ENCODE measurements at regions not wholly inside any gene's neighbourhood (a gene's known extent, or its start where the extent isn't known, plus 50 kb on each side); places are given as distances from the start of the nearest gene placed in this dataset.

DNA sequence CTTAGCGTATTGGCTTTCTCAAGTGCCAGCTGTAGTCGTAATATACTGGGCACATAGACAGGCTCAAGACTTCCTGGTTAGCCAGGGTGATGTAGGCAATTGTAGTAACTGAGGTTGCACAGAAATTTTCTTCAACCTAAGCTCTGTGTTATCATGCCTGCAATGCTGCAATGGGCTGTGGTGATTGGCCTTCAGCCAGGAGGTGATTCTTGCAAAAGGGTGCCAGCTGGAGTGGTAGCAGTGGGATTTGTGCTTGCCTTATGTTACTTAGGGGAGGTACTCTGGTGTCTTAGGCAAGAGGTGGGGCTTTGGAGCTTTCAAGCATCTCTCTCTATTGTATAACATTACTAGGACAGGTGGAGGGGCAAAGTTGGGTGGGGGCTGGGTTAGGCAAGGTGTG, 495.1 kb downstream of the CDH11 start:
- intact Hi-C loops (cut with DNase I): no loop called here
- TF ChIP-seq POLR2AphosphoS5 (IDR thresholded peaks at IDR 0.05; ENCODE audit: insufficient read depth in 1 of 2, low read depth in 1 of 2) (no peak), POLR2A (IDR thresholded peaks at IDR 0.05) (no peak)
- TF ChIP-seq, protein P1, sequence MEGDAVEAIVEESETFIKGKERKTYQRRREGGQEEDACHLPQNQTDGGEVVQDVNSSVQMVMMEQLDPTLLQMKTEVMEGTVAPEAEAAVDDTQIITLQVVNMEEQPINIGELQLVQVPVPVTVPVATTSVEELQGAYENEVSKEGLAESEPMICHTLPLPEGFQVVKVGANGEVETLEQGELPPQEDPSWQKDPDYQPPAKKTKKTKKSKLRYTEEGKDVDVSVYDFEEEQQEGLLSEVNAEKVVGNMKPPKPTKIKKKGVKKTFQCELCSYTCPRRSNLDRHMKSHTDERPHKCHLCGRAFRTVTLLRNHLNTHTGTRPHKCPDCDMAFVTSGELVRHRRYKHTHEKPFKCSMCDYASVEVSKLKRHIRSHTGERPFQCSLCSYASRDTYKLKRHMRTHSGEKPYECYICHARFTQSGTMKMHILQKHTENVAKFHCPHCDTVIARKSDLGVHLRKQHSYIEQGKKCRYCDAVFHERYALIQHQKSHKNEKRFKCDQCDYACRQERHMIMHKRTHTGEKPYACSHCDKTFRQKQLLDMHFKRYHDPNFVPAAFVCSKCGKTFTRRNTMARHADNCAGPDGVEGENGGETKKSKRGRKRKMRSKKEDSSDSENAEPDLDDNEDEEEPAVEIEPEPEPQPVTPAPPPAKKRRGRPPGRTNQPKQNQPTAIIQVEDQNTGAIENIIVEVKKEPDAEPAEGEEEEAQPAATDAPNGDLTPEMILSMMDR (IDR thresholded peaks at IDR 0.05): no peak
- no peak for DNase-seq (ENCODE audit: extremely low spot score in 2 of 2)
- Histone ChIP-seq H3K9me3 (no peaks in the 10 kb centered on the region), H3K27ac (no peak overlapping the region), H3K4me3 (no peak overlapping the region), H3K27me3 (no peaks in the 10 kb centered on the region), H3K4me1 (no peaks in the 10 kb centered on the region), H3K36me3 (no peaks in the 10 kb centered on the region)

DNA sequence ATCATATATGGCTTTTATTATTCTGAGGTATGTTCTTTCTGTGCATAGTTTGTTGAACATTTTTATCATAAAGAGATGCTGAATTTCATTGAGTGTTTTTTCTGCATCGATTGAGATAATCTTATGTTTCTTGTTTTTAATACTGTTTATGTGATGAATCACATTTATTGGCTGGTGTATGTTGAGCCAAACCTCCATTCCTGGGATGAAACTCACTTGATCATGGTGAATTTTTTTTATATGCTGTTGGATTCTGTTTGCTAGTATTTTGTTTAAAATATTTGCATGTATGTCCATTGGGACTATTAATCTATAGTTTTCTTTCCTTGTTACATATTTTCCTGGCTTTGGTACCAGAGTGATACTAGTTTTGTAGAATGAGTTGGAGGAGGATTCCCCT, 500.2 kb downstream of the CDH11 start:
- TF ChIP-seq, protein P1 (IDR thresholded peaks at IDR 0.05): no peak
- TF ChIP-seq POLR2AphosphoS5 (IDR thresholded peaks at IDR 0.05; ENCODE audit: insufficient read depth in 1 of 2, low read depth in 1 of 2) (no peak), POLR2A (IDR thresholded peaks at IDR 0.05) (no peak)
- intact Hi-C loops (cut with DNase I): no loop called here
- DNase-seq (ENCODE audit: extremely low spot score in 2 of 2): no peak
- H3K27me3 ChIP-seq: no peaks in the 10 kb centered on the region
- no peaks in the 10 kb centered on the region for H3K9me3 ChIP-seq
- no peak overlapping the region for H3K4me3 ChIP-seq
- no peaks in the 10 kb centered on the region for H3K4me1 ChIP-seq
- H3K36me3 ChIP-seq: no peaks in the 10 kb centered on the region
- no peak overlapping the region for H3K27ac ChIP-seq

DNA sequence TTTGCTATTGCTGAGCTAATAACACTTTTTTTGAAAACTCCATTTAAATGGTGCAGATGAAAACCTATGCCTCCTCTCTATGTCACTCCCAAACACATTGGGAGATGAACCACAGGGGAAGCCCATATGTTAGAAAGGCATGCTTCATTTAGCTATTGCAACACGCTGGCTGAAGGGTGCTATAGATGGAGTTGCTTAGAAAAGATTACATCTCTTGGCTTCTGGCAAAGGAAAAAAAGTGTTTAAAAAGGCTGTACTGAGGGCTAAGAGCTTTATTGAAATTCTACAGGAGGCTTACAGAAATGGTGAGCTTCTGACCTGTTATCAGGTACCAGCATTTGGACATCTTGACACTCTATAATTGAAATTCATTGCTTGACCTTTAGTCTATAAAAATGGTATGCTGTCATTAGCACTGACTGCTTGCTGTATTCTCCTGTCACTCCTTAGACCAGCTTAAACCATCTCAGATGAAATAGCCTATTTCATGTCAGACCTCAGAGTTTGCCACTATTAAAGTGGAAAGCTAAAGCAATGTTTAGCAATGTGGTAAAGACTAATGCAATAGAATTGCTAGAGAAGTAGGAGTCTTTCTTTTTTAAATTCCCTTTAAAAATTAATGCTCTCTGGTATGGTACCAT, 503.9 kb downstream of the CDH11 start:
- intact Hi-C loops (cut with DNase I): no loop called here
- H3K27ac ChIP-seq: no peak overlapping the region
- no peaks in the 10 kb centered on the region for H3K27me3 ChIP-seq
- H3K4me3 ChIP-seq: no peak overlapping the region
- no peaks in the 10 kb centered on the region for H3K9me3 ChIP-seq
- H3K36me3 ChIP-seq: no peaks in the 10 kb centered on the region
- TF ChIP-seq POLR2AphosphoS5 (IDR thresholded peaks at IDR 0.05; ENCODE audit: insufficient read depth in 1 of 2, low read depth in 1 of 2) (no peak), POLR2A (IDR thresholded peaks at IDR 0.05) (no peak)
- TF ChIP-seq, protein P1 (IDR thresholded peaks at IDR 0.05): no peak
- no peak for DNase-seq (ENCODE audit: extremely low spot score in 2 of 2)
- no peaks in the 10 kb centered on the region for H3K4me1 ChIP-seq

DNA sequence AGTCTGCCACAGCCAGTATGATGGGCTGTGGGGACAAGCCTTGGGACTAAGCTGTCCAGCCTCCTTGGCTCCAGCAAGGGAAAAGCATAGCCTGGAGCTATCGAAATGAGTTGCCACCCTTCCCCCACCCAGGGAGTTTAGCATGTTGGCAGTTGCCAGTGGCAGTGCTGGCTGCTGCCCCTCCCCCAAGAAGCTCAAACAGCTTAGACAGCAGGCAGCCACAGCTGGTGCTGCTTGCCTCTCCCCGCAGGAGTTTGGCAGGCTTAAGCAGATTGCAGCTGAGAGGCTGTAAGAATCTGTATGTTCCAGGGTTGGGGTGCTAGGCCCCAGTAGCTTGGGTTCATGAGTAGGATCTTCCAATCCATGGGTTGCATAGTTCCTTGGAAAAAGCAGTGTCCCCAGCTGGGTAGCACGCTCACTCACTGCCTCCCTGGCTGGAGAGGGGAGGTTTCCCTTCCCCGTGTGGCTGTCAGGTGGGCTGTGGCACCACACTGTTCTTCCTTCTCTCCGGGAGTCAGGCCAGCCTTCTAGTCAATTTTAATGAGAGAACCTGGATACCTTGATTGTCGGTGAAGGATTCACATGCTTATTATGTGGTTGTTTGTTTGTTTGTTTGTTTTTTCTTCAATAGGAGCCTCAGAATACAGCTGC, 506.1 kb downstream of the CDH11 start:
- no peaks in the 10 kb centered on the region for H3K27me3 ChIP-seq
- no peaks in the 10 kb centered on the region for H3K36me3 ChIP-seq
- H3K9me3 ChIP-seq: no peaks in the 10 kb centered on the region
- no peak for DNase-seq (ENCODE audit: extremely low spot score in 2 of 2)
- no peak overlapping the region for H3K27ac ChIP-seq
- no peak overlapping the region for H3K4me3 ChIP-seq
- intact Hi-C loops (cut with DNase I): no loop called here
- H3K4me1 ChIP-seq: no peaks in the 10 kb centered on the region
- TF ChIP-seq POLR2A (IDR thresholded peaks at IDR 0.05): no peak
- TF ChIP-seq, protein P1 (IDR thresholded peaks at IDR 0.05): no peak
- no peak for TF ChIP-seq POLR2AphosphoS5 (IDR thresholded peaks at IDR 0.05; ENCODE audit: insufficient read depth in 1 of 2, low read depth in 1 of 2)

DNA sequence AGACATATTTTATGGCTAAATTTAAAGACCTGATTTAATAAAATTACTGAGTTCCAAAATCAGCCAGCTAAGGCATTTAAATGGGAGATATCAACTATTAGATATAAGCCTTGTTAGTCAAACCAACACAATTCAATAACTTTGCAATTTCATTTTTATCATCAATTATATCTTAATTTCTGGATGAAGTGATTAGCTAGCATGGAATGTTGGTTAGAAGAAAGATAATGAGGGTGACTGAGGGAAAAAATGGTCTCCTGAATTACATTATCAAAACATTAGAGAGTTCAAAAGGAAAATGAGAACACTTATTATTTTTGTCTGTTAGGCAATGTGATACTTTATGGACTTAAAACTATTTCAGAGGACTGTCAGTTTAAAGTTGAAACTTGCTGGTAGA, 525.7 kb downstream of the CDH11 start:
- Histone ChIP-seq H3K4me3 (no peak overlapping the region), H3K36me3 (no peaks in the 10 kb centered on the region), H3K27ac (no peak overlapping the region), H3K4me1 (no peaks in the 10 kb centered on the region), H3K27me3 (no peaks in the 10 kb centered on the region), H3K9me3 (no peaks in the 10 kb centered on the region)
- TF ChIP-seq POLR2A (IDR thresholded peaks at IDR 0.05): no peak
- TF ChIP-seq, protein P1 (IDR thresholded peaks at IDR 0.05): no peak
- no peak for DNase-seq (ENCODE audit: extremely low spot score in 2 of 2)
- intact Hi-C loops (cut with DNase I): no loop called here

All from vagina (tissue), 2 donors.